ENCODE measurements at regions not wholly inside any gene's neighbourhood (a gene's known extent, or its start where the extent isn't known, plus 50 kb on each side); places are given as distances from the start of the nearest gene placed in this dataset.

DNA sequence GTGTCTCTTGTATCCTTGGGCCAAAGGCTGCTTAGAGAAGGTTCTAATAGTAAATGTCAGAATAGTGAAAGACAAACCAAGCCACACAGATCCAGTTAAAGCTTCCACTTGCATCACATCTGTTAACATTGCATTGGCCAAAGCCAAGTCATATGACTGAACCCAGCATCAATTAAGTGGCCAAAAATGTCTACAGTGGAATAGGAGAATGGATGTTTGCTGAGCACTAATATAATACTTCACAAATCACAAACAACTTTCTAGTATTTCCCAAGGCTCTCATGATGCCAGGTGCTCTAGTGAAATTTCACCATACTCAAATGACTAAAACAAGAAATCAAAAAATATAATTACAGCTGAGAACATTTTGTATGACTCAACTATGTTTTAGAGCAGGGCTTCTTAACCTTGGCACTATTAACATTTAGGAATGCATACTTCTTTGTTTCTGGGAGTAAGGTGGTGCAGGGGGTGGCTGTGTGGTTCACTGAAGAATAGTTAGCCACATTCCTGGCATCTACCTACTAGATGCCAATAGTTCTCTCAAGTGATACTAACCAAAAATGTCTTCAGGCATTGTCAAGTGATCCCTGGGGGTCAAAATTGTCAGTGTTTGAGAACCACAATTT, 148.0 kb upstream of the SPTLC3 start:
- TF ChIP-seq, protein P1, sequence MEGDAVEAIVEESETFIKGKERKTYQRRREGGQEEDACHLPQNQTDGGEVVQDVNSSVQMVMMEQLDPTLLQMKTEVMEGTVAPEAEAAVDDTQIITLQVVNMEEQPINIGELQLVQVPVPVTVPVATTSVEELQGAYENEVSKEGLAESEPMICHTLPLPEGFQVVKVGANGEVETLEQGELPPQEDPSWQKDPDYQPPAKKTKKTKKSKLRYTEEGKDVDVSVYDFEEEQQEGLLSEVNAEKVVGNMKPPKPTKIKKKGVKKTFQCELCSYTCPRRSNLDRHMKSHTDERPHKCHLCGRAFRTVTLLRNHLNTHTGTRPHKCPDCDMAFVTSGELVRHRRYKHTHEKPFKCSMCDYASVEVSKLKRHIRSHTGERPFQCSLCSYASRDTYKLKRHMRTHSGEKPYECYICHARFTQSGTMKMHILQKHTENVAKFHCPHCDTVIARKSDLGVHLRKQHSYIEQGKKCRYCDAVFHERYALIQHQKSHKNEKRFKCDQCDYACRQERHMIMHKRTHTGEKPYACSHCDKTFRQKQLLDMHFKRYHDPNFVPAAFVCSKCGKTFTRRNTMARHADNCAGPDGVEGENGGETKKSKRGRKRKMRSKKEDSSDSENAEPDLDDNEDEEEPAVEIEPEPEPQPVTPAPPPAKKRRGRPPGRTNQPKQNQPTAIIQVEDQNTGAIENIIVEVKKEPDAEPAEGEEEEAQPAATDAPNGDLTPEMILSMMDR (IDR thresholded peaks at IDR 0.05; ENCODE audit: insufficient read depth, low read depth, low read length) = no peak
- TF ChIP-seq EZH2 (IDR thresholded peaks at IDR 0.05; ENCODE audit: insufficient read depth, low read length) = no peak
